ENCODE measurements at regions not wholly inside any gene's neighbourhood (a gene's known extent, or its start where the extent isn't known, plus 50 kb on each side); places are given as distances from the start of the nearest gene placed in this dataset.

DNA sequence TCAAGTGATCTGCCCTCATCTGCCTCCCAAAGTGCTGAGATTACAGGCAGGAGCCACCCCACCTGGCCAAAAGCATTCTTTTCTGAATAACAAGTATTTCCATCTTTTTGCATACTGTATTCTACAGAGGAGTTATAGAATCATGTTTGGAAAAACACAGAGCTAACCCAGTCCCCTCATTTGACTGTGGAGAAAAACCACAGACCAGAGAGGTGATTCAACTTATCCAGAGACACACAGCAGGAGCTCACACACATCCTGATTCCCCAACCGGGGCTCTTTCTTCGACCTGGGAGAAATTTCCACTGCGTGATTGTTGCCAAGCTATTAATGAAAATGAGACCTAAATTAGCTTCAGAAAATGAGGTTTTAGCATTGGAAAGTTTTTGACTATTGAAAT is 176.1 kb upstream of the TLE3 start:
- POLR2A ChIA-PET = interaction anchor here (1.3 kb wide), 1 partner anchor 176 kb away, joined by 3 read pairs; the partner anchor contains the start of gene TLE3
- no peak for DNase-seq
- no peak overlapping the region for H3K4me3 Mint-ChIP-seq
- no peaks in the 10 kb centered on the region for H3K36me3 Mint-ChIP-seq
- H3K4me1 Mint-ChIP-seq (ENCODE audit: low read depth) = peaks cover under 1% of the 10 kb centered on the region
- CTCF ChIA-PET = interaction anchor here (0.6 kb wide), 1 partner anchor 186 kb away, joined by 3 read pairs; no protein-coding TSS in a partner anchor
- intact Hi-C loops (cut with micrococcal nuclease) = no loop called here
- no peak overlapping the region for H3K27ac Mint-ChIP-seq
- H3K27me3 Mint-ChIP-seq = no peaks in the 10 kb centered on the region
- no peaks in the 10 kb centered on the region for H3K9me3 Mint-ChIP-seq

DNA sequence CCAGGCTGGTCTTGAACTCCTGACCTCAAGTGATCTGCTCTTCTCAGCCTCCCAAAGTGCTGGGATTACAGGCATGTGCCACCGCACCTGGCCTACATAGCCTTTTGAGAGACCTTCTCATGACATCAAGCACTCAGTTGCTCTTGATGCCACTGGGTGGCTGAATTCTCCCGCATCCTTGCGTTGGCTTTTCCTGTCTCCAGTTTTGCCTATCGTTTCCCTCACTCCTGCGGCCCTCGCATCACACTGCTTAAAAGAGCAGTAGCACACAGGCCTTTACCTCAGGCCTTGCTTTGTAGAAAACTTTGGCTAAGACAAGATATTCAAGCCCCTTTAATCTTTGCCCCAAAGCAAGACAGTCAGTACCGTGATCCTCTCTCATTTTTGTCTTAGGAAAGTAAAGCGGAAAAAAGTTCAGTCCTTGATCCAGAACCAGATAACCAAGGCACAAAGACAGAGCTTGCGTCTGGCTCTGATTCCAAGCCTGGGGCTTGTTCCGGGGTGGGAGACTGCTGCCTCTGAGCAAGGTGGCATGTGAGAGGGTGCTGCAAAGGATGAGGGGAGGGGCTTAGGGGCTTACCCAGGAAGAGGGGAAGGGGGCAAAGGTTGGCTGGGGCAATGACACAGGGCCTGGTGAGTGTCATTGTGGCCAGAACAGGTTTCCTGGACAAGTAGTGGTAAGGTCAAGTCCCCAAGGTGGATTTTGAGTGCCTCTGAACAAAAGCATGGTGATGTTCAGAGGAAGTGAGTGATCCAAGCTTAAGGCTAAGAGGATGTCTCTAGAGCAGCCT is 175.0 kb upstream of the TLE3 start:
- Mint-ChIP-seq H3K27me3 (peaks cover 8% of the 10 kb centered on the region), H3K36me3 (no peaks in the 10 kb centered on the region), H3K4me3 (no peak overlapping the region), H3K27ac (no peak overlapping the region), H3K4me1 (ENCODE audit: low read depth) (peaks cover 3% of the 10 kb centered on the region), H3K9me3 (no peaks in the 10 kb centered on the region)
- CTCF ChIA-PET = no interaction called here
- DNase-seq = no peak
- POLR2A ChIA-PET = interaction anchor here (1.3 kb wide), 1 partner anchor 175 kb away, joined by 3 read pairs; the partner anchor contains the start of gene TLE3
- intact Hi-C loops (cut with micrococcal nuclease) = no loop called here

DNA sequence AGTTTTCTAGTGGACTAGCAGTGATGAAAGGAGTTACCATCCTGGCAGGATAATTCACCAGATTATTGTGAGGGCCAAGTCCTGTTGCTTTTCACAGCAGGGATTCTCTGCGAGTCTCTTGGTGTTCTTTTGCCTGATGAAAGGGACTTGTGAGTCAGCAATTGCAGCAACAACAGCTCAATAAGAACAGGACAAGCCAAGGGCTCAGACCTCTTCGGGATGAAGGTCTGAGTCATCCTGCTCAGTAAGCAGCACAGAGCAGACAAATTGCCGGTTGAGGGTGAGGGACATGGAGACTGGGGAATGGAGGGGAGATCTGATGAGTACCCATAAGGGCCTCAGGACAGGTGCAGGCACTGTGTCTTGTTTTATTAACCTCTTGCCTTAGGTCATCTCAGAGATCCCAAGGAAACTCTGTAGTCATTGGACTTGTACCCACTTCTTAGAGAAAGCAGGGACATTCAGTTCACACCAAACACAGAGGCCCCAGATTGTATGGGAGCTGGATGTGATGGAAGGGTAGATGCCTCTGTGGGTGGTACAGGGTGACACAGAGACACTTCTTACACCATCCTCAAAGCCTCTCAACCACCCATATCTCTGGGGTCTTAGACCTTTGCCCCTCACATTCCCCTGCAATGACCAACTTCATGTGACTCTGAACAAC is 173.8 kb upstream of the TLE3 start:
- CTCF ChIA-PET = no interaction called here
- H3K36me3 Mint-ChIP-seq = no peaks in the 10 kb centered on the region
- POLR2A ChIA-PET = no interaction called here
- H3K4me1 Mint-ChIP-seq (ENCODE audit: low read depth) = peaks cover 8% of the 10 kb centered on the region
- peak; percentile 20 for DNase-seq
- intact Hi-C loops (cut with micrococcal nuclease) = no loop called here
- H3K4me3 Mint-ChIP-seq = no peak overlapping the region
- peaks cover 18% of the 10 kb centered on the region for H3K27me3 Mint-ChIP-seq
- H3K27ac Mint-ChIP-seq = no peak overlapping the region
- H3K9me3 Mint-ChIP-seq = no peaks in the 10 kb centered on the region

DNA sequence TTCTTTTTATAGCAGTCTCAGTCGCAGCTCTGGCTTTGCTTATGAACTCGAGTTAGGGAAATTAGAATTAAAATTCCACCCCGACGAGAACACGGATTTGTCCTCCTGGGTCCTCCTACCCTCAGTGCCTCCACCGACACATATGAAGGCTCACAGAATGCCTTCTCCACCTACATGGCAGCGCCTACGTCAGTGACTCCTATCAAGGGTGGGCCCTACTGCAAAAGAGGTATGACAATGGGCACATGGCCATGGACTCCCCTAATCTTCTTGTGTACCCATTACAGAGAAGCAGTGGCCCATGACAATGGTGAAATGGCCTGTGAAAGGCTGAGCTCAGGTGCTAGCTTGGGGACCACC is 173.0 kb upstream of the TLE3 start:
- ChIA-PET POLR2A (no interaction called here), CTCF (no interaction called here)
- H3K27ac Mint-ChIP-seq = no peak overlapping the region
- peaks cover 20% of the 10 kb centered on the region for H3K27me3 Mint-ChIP-seq
- no peaks in the 10 kb centered on the region for H3K36me3 Mint-ChIP-seq
- intact Hi-C loops (cut with micrococcal nuclease) = no loop called here
- no peaks in the 10 kb centered on the region for H3K9me3 Mint-ChIP-seq
- H3K4me3 Mint-ChIP-seq = no peak overlapping the region
- DNase-seq = no peak
- peaks cover 11% of the 10 kb centered on the region for H3K4me1 Mint-ChIP-seq (ENCODE audit: low read depth)

DNA sequence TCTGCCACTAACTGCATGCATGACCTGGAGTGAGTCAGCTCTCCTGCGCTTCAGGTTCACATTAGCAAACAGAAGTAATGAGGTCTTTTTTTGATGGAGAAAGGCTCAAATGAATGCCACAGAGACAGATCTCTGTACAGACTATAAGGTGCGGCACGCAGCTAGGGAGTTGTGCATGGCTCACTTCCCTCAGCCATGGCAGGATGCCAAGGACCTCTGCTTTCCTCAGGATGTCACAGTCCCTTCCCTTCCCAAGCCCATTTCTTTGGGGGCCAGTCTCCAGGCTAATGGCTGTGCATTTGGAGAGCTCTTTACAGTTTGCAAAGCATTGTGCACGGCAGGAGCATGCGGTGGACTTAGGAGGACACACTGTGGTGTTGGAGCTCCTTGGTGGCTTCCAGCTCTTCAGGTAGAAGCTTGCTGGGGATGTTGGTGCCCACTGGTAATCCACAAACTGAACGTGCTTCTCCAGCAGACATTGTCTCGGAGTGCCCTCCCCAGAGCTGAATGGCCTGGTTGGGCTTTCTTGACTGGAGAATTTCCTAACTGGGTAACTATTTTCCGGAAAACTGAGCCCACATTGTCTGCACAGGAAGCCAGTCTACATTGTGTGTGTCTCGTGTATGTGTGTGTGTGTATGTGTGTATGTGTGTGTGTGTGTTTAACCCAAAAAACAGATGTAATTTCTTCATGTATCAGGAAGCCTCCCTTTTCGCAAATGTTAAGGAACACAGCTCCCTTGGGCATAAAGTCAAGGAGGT is 172.5 kb upstream of the TLE3 start:
- Mint-ChIP-seq H3K9me3 (no peaks in the 10 kb centered on the region), H3K27ac (no peak overlapping the region), H3K4me1 (ENCODE audit: low read depth) (peaks cover 11% of the 10 kb centered on the region), H3K36me3 (no peaks in the 10 kb centered on the region), H3K4me3 (no peak overlapping the region), H3K27me3 (peaks cover 20% of the 10 kb centered on the region)
- CTCF ChIA-PET = no interaction called here
- intact Hi-C loops (cut with micrococcal nuclease) = no loop called here
- POLR2A ChIA-PET = interaction anchor here (1.0 kb wide), 1 partner anchor 162 kb away, joined by 3 read pairs; no protein-coding TSS in a partner anchor
- no peak for DNase-seq

DNA sequence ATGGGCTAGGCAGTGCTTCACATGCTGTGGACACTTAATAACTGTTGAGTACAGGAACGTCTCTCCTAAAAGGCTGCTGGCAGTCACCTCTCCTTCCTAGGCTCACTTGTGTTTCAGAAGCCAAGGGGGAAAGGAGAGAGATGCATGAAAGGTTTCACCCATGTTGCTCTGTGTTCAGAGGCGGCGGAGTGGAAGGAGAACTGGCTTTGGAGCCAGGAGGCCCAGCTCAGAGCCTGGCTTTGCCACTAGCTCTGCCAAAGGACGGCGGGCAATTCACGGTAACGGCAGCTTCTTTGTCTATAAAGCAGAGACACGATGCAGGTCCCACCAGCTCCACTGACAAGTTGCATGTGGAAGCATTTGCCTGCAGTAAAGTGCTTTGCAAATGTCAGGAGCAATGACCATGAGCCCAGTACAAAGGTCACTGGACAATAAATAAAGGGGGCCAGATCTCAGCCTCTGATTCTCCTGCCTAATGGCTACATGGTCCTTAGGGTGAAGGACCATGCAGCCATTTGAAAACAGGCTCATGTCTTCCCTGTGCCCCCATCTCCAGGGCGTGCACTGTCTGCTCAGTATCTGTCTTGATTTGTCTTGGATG is 171.7 kb upstream of the TLE3 start:
- H3K27me3 Mint-ChIP-seq = peaks cover 20% of the 10 kb centered on the region
- no peak overlapping the region for H3K4me3 Mint-ChIP-seq
- intact Hi-C loops (cut with micrococcal nuclease) = no loop called here
- no peaks in the 10 kb centered on the region for H3K9me3 Mint-ChIP-seq
- no peak for DNase-seq
- POLR2A ChIA-PET = interaction anchor here (1.0 kb wide), 1 partner anchor 163 kb away, joined by 3 read pairs; no protein-coding TSS in a partner anchor
- H3K36me3 Mint-ChIP-seq = no peaks in the 10 kb centered on the region
- CTCF ChIA-PET = no interaction called here
- no peak overlapping the region for H3K27ac Mint-ChIP-seq
- H3K4me1 Mint-ChIP-seq (ENCODE audit: low read depth) = peaks cover 11% of the 10 kb centered on the region

DNA sequence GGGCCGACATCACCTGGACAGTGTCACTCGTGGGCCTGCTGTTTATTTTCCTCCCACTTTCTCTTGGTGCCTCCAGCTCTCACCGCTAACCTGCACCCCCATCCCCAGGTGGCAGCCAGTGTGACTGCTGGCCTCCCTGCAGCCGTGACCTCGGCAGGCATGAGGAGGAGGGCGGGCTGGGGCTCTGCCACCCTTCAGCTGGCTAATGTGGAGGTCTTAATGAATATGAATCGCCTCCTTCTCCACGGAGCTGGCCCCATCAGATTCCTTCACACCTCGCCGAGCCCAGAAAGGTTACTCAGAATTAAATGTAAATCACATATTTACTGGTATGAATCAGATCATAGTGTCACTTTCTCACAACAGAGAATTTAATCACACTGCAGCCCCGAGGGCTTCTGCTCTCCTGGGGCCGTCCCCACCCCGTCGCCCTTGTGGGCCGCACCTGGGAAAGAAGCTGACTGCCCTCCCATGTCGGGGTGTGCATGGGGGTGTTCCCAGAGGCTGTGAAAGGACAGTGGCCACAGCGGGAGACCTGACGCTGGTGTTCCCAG is 171.1 kb upstream of the TLE3 start:
- Mint-ChIP-seq H3K27me3 (peaks cover 20% of the 10 kb centered on the region), H3K36me3 (no peaks in the 10 kb centered on the region), H3K4me1 (ENCODE audit: low read depth) (peaks cover 11% of the 10 kb centered on the region), H3K9me3 (no peaks in the 10 kb centered on the region), H3K4me3 (no peak overlapping the region), H3K27ac (no peak overlapping the region)
- intact Hi-C loops (cut with micrococcal nuclease) = no loop called here
- peak; percentile 29 for DNase-seq
- ChIA-PET CTCF (no interaction called here), POLR2A (no interaction called here)

DNA sequence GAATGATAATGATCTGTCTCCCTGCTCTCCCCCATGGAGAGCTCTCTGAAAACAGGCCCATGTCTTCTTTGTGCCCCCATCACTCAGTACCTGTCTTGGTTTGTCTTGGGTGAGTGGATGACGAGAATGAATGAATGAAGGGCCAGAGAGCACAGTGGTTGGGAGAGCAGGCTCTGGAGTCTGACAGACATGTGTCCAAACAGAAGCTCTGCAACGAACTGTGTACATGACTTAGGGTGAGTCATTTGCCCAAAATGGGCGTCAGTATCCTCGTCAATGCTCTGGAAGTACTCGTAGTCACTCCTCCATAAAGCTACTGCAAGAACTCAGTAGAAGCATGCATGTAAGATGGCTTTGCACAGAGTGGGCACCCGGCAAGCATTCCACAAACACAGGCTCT is 170.2 kb upstream of the TLE3 start:
- no peak for DNase-seq
- POLR2A ChIA-PET = no interaction called here
- no peak overlapping the region for H3K27ac Mint-ChIP-seq
- no peaks in the 10 kb centered on the region for H3K9me3 Mint-ChIP-seq
- intact Hi-C loops (cut with micrococcal nuclease) = no loop called here
- no peaks in the 10 kb centered on the region for H3K36me3 Mint-ChIP-seq
- CTCF ChIA-PET = no interaction called here
- H3K4me3 Mint-ChIP-seq = no peak overlapping the region
- H3K4me1 Mint-ChIP-seq (ENCODE audit: low read depth) = peaks cover 11% of the 10 kb centered on the region
- peaks cover 20% of the 10 kb centered on the region for H3K27me3 Mint-ChIP-seq

DNA sequence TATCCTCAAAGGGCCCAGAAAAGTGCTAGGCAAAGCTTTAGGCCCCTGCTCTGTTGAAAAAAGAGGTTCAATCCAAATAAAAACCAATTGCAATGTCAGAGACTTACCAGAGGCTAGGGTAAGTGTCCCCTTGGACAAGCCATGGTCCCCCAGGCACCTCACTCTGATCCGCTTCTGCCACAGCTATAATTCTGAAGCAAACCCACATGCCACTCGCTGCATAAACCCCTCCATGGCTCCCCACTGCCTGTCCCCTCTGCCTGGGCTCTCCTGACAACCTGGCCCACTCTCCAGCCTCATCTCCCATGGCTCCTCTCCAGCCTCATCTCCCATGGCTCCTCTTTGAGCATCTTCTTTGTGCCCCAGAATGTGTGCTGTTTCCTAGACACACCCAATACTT is 169.6 kb upstream of the TLE3 start:
- ChIA-PET POLR2A (no interaction called here), CTCF (no interaction called here)
- no peaks in the 10 kb centered on the region for H3K9me3 Mint-ChIP-seq

DNA sequence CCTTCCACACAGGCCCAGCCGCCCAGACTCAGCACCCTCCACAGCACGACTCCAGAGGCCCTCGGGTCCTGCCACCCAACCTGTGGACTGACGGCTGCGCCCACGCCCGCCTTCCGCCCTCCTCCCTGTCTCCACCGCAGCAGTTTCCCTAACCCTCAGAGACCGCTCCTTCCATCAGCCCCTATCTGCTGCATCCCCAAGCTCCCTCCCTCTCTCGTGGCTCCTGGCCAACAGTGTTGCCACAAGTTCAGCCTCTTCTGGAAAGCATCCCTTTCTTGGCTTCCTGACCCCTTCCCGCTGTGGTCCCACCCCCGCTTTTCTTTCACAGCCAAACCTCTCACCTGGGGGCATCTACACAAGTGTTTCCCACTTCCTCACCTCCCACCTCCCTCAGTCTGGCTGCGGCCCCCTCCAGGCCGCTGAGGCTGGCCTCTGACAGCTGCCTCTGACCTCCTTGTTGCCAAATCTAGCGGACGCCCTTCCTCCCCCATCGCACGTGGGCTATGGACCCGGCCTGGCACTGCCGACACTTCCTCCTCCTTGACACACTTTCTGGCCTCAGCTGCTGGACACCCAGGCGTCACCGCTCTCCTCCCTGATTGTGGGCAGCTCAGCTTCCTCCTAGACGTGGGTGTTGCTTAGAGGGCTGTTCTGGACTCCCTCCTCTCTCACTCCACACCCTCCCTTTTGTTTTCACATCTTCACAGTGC is 168.8 kb upstream of the TLE3 start:
- Mint-ChIP-seq H3K36me3 (no peaks in the 10 kb centered on the region), H3K27ac (no peak overlapping the region), H3K4me3 (no peak overlapping the region), H3K27me3 (peaks cover 20% of the 10 kb centered on the region), H3K4me1 (ENCODE audit: low read depth) (peaks cover 14% of the 10 kb centered on the region), H3K9me3 (no peaks in the 10 kb centered on the region)
- POLR2A ChIA-PET = no interaction called here
- CTCF ChIA-PET = no interaction called here
- intact Hi-C loops (cut with micrococcal nuclease) = no loop called here
- DNase-seq = no peak

More for the DNA sequence above, 169.6 kb upstream of the TLE3 start:
- DNase-seq = no peak
- Mint-ChIP-seq H3K27ac (no peak overlapping the region), H3K36me3 (no peaks in the 10 kb centered on the region), H3K27me3 (peaks cover 20% of the 10 kb centered on the region), H3K4me3 (no peak overlapping the region), H3K4me1 (ENCODE audit: low read depth) (peaks cover 11% of the 10 kb centered on the region)
- intact Hi-C loops (cut with micrococcal nuclease) = no loop called here

DNA sequence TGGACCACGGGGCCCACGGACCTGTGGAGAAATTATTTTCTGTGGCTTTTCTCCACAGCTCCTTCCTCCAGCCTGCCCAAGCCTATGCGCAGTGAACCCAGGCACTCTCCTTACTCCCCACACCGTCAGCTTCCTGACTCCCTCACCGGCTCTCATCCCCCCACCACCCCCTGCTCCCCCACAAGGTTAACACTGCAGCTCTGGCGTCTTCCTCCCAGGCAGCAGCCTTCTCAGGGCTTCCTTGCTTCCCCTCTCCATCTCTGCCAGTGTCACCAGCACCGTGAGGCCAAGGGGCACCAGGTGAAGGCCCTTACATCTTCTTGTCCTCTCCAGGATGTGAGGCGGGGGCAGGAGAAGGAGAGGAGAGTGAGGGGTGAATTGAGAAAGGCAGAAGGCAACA is 168.3 kb upstream of the TLE3 start:
- Mint-ChIP-seq H3K9me3 (no peaks in the 10 kb centered on the region), H3K4me3 (no peak overlapping the region), H3K27me3 (peaks cover 20% of the 10 kb centered on the region), H3K4me1 (ENCODE audit: low read depth) (peaks cover 16% of the 10 kb centered on the region), H3K27ac (no peak overlapping the region), H3K36me3 (no peaks in the 10 kb centered on the region)
- ChIA-PET CTCF (no interaction called here), POLR2A (no interaction called here)
- intact Hi-C loops (cut with micrococcal nuclease) = no loop called here
- no peak for DNase-seq
